H1 (cell line): ENCODE measurements at regions not wholly inside any gene's neighbourhood (a gene's known extent, or its start where the extent isn't known, plus 50 kb on each side); places are given as distances from the start of the nearest gene placed in this dataset.
"Not testable (repeated sequence)": the region's sequence is repeated elsewhere in the genome, so short reads cannot be mapped to it uniquely, and the experiment has no call there.

Experiments
- CTCF ChIA-PET: fragments of 300-600 bp; sonication (Branson Sonifier 250); formaldehyde crosslinking; loops from one replicate; lab custom pipeline; 2021; ENCODE audit not compliant: partially characterized antibody; lab: Charles Lee
- POLR2A ChIA-PET: fragments of 300-600 bp; sonication (Branson Sonifier 250); formaldehyde crosslinking; loops from one replicate; lab custom pipeline; 2021; ENCODE audit warnings: inconsistent platforms; ENCODE audit not compliant: partially characterized antibody; lab: Charles Lee
- DNase-seq, 2 experiments: peaks; one replicate each; pipeline versions ENCODE4 v3.0.0 to v3.0.0-alpha.2; 2010 to 2022; ENCODE audit warnings: low spot score in 2 of 2, low read depth in 1 of 2, mixed read lengths in 1 of 2
- FAIRE-seq: peaks from 2 replicates; lab custom pipeline; 2011; peaks lifted over from hg19 to GRCh38; lab: Jason Lieb, UNC
- H2AFZ ChIP-seq: 2 replicates; pipeline ENCODE4 v1.8.1; 2012; ENCODE audit warnings: low read length, inconsistent platforms
- H2AK5ac ChIP-seq: 2 replicates; pipeline ENCODE4 v1.6.1; 2013; ENCODE audit warnings: low read depth, low read length
- H2BK120ac ChIP-seq: replicated peaks from 2 replicates; pipeline ENCODE3; 2013; ENCODE audit warnings: low read depth, low read length, inconsistent platforms
- H2BK12ac ChIP-seq: 2 replicates; pipeline ENCODE4 v1.6.1; 2013; ENCODE audit warnings: low read depth, low read length
- H2BK15ac ChIP-seq: 2 replicates; pipeline ENCODE4 v1.6.1; 2013; ENCODE audit warnings: low read length
- H2BK20ac ChIP-seq: 2 replicates; pipeline ENCODE4 v1.6.1; 2013; ENCODE audit warnings: low read length
- H2BK5ac ChIP-seq: 2 replicates; pipeline ENCODE4 v1.6.1; 2013; ENCODE audit warnings: low read depth, low read length
- H3K14ac ChIP-seq: 2 replicates; pipeline ENCODE4 v1.6.1; 2013; ENCODE audit warnings: inconsistent platforms; ENCODE audit not compliant: insufficient read length
- H3K18ac ChIP-seq: 2 replicates; pipeline ENCODE4 v1.6.1; 2013; ENCODE audit warnings: low read length; ENCODE audit errors: extremely low read depth
- H3K23ac ChIP-seq: 2 replicates; pipeline ENCODE4 v1.6.1; 2013; ENCODE audit warnings: inconsistent platforms; ENCODE audit not compliant: insufficient read length
- H3K23me2 ChIP-seq: 2 replicates; pipeline ENCODE4 v1.6.1; 2013; ENCODE audit warnings: low read depth, low read length
- H3K27ac ChIP-seq: 2 replicates; pipeline ENCODE4 v1.6.1; 2011; ENCODE audit warnings: low read depth, low read length, inconsistent platforms
- H3K27me3 ChIP-seq, 4 experiments: replicated peaks in 1 of 4; 1 replicate in 1 of 4; 2 replicates in 3 of 4; pipeline versions ENCODE4 v1.6.1 to v1.8.1; 2011 to 2013; ENCODE audit warnings: low read length in 3 of 4, mild to moderate bottlenecking in 3 of 4, inconsistent platforms in 2 of 4, mixed read lengths in 2 of 4, moderate library complexity in 1 of 4; ENCODE audit not compliant: control insufficient read depth in 3 of 4, insufficient read depth in 3 of 4; ENCODE audit errors: extremely low read depth in 1 of 4
- H3K36me3 ChIP-seq, 4 experiments: 2 replicates each; pipeline versions ENCODE4 v1.6.1 to v1.8.1; 2011 to 2013; ENCODE audit warnings: mild to moderate bottlenecking in 4 of 4, low read length in 3 of 4, moderate library complexity in 2 of 4, control low read depth in 1 of 4, inconsistent platforms in 1 of 4; ENCODE audit not compliant: insufficient read depth in 4 of 4, control insufficient read depth in 2 of 4
- H3K4ac ChIP-seq: replicated peaks from 2 replicates; pipeline ENCODE3; 2013; ENCODE audit warnings: low read length, low read depth, mixed read lengths, inconsistent platforms; ENCODE audit not compliant: insufficient read length
- H3K4me1 ChIP-seq, 4 experiments: replicated peaks in 1 of 4; 1 replicate in 1 of 4; 2 replicates in 3 of 4; pipeline versions ENCODE4 v1.6.1 to v1.8.1; 2011 to 2013; ENCODE audit warnings: low read length in 3 of 4, inconsistent platforms in 2 of 4, mixed read lengths in 1 of 4; ENCODE audit not compliant: insufficient read depth in 4 of 4, control insufficient read depth in 3 of 4
- H3K4me2 ChIP-seq, 2 experiments: 2 replicates each; pipeline versions ENCODE4 v1.6.1 to v1.8.1; 2011 to 2013; ENCODE audit warnings: low read depth in 2 of 2, low read length in 2 of 2, control low read depth in 1 of 2, inconsistent platforms in 1 of 2, mild to moderate bottlenecking in 1 of 2; ENCODE audit not compliant: insufficient read depth in 1 of 2
- H3K4me3 ChIP-seq, 4 experiments: fragments of 200-600, 300-600 bp in 1 of 4; sonication (generic), shearing (Covaris generic), sonication (Bioruptor Twin) in 1 of 4; 2 replicates each; pipeline versions ENCODE4 v1.5.1 to v1.8.1; 2011 to 2016; ENCODE audit warnings: low read length in 4 of 4, low read depth in 3 of 4, control low read depth in 2 of 4, inconsistent platforms in 2 of 4, mild to moderate bottlenecking in 2 of 4, mixed read lengths in 1 of 4, moderate library complexity in 1 of 4; ENCODE audit not compliant: insufficient read depth in 2 of 4; ENCODE audit errors: extremely low read depth in 1 of 4
- H3K56ac ChIP-seq: replicated peaks from 2 replicates; pipeline ENCODE3; 2013; ENCODE audit warnings: low read depth, mild to moderate bottlenecking, mixed read lengths, low read length, inconsistent platforms; ENCODE audit not compliant: insufficient read length
- H3K79me1 ChIP-seq: 2 replicates; pipeline ENCODE4 v1.6.1; 2013; ENCODE audit warnings: low read depth, low read length, control low read depth
- H3K79me2 ChIP-seq, 2 experiments: 2 replicates each; pipeline versions ENCODE4 v1.6.1 to v1.8.1; 2012 to 2013; ENCODE audit warnings: low read length in 2 of 2, mild to moderate bottlenecking in 2 of 2, inconsistent platforms in 1 of 2; ENCODE audit not compliant: insufficient read depth in 2 of 2, control insufficient read depth in 1 of 2
- H3K9ac ChIP-seq, 4 experiments: replicated peaks in 1 of 4; 1 replicate in 1 of 4; 2 replicates in 3 of 4; pipeline versions ENCODE4 v1.6.1 to v1.8.1; 2011 to 2013; ENCODE audit warnings: low read depth in 3 of 4, low read length in 3 of 4, control low read depth in 2 of 4, mild to moderate bottlenecking in 2 of 4, moderate library complexity in 2 of 4, inconsistent platforms in 1 of 4; ENCODE audit errors: extremely low read depth in 1 of 4
- H3K9me3 ChIP-seq, 2 experiments: 2 replicates each; pipeline versions ENCODE4 v1.6.1 to v1.8.1; 2012 to 2013; ENCODE audit warnings: mild to moderate bottlenecking in 2 of 2, moderate library complexity in 2 of 2, control low read depth in 1 of 2, inconsistent platforms in 1 of 2, low read depth in 1 of 2, low read length in 1 of 2, mixed read lengths in 1 of 2; ENCODE audit not compliant: insufficient read depth in 2 of 2
- H4K20me1 ChIP-seq, 2 experiments: replicated peaks in 1 of 2; 2 replicates each; pipeline versions ENCODE3 to v1.8.1; 2011 to 2013; ENCODE audit warnings: inconsistent platforms in 2 of 2, low read length in 2 of 2, mild to moderate bottlenecking in 1 of 2; ENCODE audit not compliant: insufficient read depth in 2 of 2, control insufficient read depth in 1 of 2
- H4K5ac ChIP-seq: 2 replicates; pipeline ENCODE4 v1.6.1; 2013; ENCODE audit warnings: low read length, low read depth, mixed read lengths, inconsistent platforms; ENCODE audit not compliant: insufficient read length
- H4K8ac ChIP-seq: 2 replicates; pipeline ENCODE4 v1.8.0; 2013; ENCODE audit warnings: mild to moderate bottlenecking, moderate library complexity, low read length, inconsistent platforms; ENCODE audit not compliant: insufficient read depth; ENCODE audit errors: extremely low read depth
- H4K91ac ChIP-seq: replicated peaks from 2 replicates; pipeline ENCODE3; 2013; ENCODE audit warnings: low read length, mixed read lengths, inconsistent platforms; ENCODE audit not compliant: insufficient read length
- WGBS, 2 experiments: shearing (Covaris generic) in 1 of 2; methylation state at CpG; one replicate each; pipeline versions ENCODE4 v1.1.6 to v1.1.7; 2013 to 2015; ENCODE audit warnings: low lambda C conversion rate in 2 of 2, mixed read lengths in 2 of 2, inconsistent platforms in 1 of 2, low coverage in 1 of 2, missing lambda C conversion rate in 1 of 2; ENCODE audit not compliant: insufficient replicate concordance in 2 of 2, insufficient coverage in 1 of 2, insufficient read length in 1 of 2; ENCODE audit errors: extremely low coverage in 1 of 2, missing lambda C conversion rate in 1 of 2; 5-methylcytosine and 5-hydroxymethylcytosine counted together

DNA sequence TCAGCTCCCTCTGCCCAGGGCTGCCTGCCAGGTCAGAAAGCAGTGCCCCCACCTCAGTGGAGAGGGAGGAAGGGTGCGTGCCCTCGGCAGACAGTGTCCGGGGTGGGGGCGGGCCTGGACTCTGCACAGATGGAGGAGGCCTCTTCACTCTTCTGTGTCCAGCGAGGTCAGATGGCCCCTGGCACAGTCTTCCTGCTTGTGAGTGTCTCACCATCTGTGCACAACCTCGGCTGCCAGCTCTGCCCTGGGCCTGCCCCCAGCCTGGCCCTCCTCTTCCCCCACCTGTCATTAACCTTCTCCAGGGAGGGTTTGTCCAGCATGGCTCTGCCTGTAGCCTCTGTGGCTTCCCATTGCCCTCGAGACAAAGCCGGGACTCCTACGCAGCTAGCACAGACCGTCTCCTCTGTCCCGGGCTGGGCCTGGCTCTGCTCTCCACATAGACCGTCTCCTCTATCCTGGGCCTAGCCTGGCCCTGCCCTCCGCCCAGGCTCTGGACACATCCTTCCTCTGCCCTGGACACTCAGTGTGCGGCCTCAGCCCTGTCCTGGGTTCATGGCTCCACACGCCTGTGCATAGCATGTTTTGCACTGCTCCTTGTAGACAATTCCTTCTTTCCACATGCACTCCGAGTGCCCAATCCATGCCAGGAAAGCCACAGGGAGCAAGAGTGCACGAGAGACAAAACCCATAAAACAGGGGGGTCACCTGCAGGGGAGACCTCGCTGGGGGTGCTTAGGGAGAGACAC is 138.9 kb upstream of the FOXD4L5 start:
- H3K9ac ChIP-seq, H4K91ac ChIP-seq, H4K20me1 ChIP-seq, H3K4me1 ChIP-seq, H3K79me2 ChIP-seq, H2BK12ac ChIP-seq, H2BK20ac ChIP-seq, H4K8ac ChIP-seq, H3K79me1 ChIP-seq, H3K56ac ChIP-seq, H3K4me2 ChIP-seq, FAIRE-seq, H3K4ac ChIP-seq, CTCF ChIA-PET, H3K36me3 ChIP-seq, H3K4me3 ChIP-seq, H3K27ac ChIP-seq, H3K23ac ChIP-seq, H2BK120ac ChIP-seq, H3K18ac ChIP-seq, H3K14ac ChIP-seq, H2BK5ac ChIP-seq, H2BK15ac ChIP-seq, H3K23me2 ChIP-seq, POLR2A ChIA-PET, H2AK5ac ChIP-seq, H4K5ac ChIP-seq, DNase-seq, H3K27me3 ChIP-seq, H2AFZ ChIP-seq: not testable (repeated sequence)
- 84% methylated on average over 10 of the region's 18 CpGs; no CpG with 5 or more reads in 1 of the 2 experiments for WGBS, 2 experiments
- peaks cover 0 to 63% of the 10 kb centered on the region in 2 experiments; a peak in 2 of 4 replicates for H3K9me3 ChIP-seq
